HL-60 (cell line): ENCODE measurements at regions not wholly inside any gene's neighbourhood (a gene's known extent, or its start where the extent isn't known, plus 50 kb on each side); places are given as distances from the start of the nearest gene placed in this dataset.

Experiments used
- DNase-seq, 2 experiments: peaks; one replicate each; pipeline ENCODE4 v3.0.0-alpha.2; 2010 to 2020; ENCODE audit warnings: low read depth in 1 of 2, low spot score in 1 of 2
- H3K27ac ChIP-seq: fragments of 250-450 bp; sonication (Bioruptor Pico); replicated peaks from 2 replicates; pipeline ENCODE4 v1.5.1; 2020; ENCODE audit warnings: mild to moderate bottlenecking, moderate library complexity
- H3K27me3 ChIP-seq: fragments of 250-450 bp; sonication (Bioruptor Pico); 2 replicates; pipeline ENCODE4 v1.5.1; 2021; ENCODE audit warnings: mild to moderate bottlenecking, moderate library complexity; ENCODE audit not compliant: insufficient read depth, poor library complexity, severe bottlenecking
- H3K4me3 ChIP-seq: replicated peaks from 2 replicates; pipeline ENCODE4 v1.5.1; 2011; ENCODE audit warnings: mild to moderate bottlenecking, control low read depth, low read length; ENCODE audit not compliant: insufficient read depth
- GABPA ChIP-seq: IDR thresholded peaks from 2 replicates; pipeline ENCODE4 v1.6.1; 2012; ENCODE audit warnings: low read depth
- POLR2AphosphoS5 ChIP-seq: IDR thresholded peaks from 2 replicates; pipeline ENCODE4 v1.6.1; 2012; ENCODE audit warnings: low read depth
- SPI1 ChIP-seq: IDR thresholded peaks from 2 replicates; pipeline ENCODE4 v1.6.1; 2012; ENCODE audit warnings: low read depth, mild to moderate bottlenecking, borderline replicate concordance
- TF ChIP-seq, protein P1 (sequence below): IDR thresholded peaks from 2 replicates; pipeline ENCODE4 v1.6.1; 2012; ENCODE audit warnings: low read depth; ENCODE audit not compliant: insufficient replicate concordance
- TF ChIP-seq, protein P2 (sequence below): IDR thresholded peaks from one replicate; pipeline ENCODE4 v1.5.1; 2011; ENCODE audit warnings: low read length, control low read depth, inconsistent platforms; ENCODE audit not compliant: insufficient read depth

DNA sequence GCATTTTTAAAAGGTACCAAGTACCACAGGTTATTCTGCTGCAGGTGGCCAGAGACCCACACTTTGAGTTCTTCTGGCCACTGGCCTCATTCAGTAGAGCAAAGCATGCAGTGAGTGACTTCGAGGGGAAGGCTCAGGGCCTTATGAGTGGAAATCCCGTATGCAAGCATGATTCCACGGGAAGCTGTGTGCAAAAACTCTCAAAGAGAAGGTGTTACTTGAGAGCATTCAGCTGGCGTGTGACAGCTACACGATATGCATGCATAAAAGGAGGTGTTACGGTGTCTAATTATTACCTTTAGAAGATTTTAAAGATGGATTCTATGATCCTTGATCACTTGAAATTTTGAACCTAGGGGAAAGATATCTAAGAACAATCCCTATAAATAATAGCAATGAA is 160.3 kb downstream of the ENC1 start:
- Histone ChIP-seq H3K27me3 (no peaks in the 10 kb centered on the region), H3K27ac (no peak overlapping the region), H3K4me3 (no peak overlapping the region)
- no peak for TF ChIP-seq SPI1
- TF ChIP-seq, protein P1, sequence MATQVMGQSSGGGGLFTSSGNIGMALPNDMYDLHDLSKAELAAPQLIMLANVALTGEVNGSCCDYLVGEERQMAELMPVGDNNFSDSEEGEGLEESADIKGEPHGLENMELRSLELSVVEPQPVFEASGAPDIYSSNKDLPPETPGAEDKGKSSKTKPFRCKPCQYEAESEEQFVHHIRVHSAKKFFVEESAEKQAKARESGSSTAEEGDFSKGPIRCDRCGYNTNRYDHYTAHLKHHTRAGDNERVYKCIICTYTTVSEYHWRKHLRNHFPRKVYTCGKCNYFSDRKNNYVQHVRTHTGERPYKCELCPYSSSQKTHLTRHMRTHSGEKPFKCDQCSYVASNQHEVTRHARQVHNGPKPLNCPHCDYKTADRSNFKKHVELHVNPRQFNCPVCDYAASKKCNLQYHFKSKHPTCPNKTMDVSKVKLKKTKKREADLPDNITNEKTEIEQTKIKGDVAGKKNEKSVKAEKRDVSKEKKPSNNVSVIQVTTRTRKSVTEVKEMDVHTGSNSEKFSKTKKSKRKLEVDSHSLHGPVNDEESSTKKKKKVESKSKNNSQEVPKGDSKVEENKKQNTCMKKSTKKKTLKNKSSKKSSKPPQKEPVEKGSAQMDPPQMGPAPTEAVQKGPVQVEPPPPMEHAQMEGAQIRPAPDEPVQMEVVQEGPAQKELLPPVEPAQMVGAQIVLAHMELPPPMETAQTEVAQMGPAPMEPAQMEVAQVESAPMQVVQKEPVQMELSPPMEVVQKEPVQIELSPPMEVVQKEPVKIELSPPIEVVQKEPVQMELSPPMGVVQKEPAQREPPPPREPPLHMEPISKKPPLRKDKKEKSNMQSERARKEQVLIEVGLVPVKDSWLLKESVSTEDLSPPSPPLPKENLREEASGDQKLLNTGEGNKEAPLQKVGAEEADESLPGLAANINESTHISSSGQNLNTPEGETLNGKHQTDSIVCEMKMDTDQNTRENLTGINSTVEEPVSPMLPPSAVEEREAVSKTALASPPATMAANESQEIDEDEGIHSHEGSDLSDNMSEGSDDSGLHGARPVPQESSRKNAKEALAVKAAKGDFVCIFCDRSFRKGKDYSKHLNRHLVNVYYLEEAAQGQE, result no peak
- TF ChIP-seq, protein P2, sequence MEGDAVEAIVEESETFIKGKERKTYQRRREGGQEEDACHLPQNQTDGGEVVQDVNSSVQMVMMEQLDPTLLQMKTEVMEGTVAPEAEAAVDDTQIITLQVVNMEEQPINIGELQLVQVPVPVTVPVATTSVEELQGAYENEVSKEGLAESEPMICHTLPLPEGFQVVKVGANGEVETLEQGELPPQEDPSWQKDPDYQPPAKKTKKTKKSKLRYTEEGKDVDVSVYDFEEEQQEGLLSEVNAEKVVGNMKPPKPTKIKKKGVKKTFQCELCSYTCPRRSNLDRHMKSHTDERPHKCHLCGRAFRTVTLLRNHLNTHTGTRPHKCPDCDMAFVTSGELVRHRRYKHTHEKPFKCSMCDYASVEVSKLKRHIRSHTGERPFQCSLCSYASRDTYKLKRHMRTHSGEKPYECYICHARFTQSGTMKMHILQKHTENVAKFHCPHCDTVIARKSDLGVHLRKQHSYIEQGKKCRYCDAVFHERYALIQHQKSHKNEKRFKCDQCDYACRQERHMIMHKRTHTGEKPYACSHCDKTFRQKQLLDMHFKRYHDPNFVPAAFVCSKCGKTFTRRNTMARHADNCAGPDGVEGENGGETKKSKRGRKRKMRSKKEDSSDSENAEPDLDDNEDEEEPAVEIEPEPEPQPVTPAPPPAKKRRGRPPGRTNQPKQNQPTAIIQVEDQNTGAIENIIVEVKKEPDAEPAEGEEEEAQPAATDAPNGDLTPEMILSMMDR, result no peak
- no peak for DNase-seq

DNA sequence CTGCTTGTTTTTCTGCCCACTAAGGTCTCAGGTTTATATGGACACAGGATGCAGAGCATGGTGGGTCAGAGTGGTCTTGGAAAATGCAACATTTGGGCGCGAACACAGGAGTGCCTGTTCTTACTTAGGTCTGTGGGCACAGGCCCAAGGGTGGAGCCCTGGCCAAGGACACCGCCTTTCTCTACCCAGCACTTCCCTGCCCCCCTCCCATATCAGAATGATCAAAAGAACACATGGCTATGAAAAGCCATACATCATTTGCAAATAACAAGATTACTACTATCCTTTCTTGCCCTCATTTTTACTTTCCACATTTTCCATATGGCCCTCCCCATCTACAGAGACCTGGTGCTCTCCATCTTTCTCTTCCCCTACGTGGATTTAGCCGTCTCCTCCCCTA is 162.2 kb downstream of the ENC1 start:
- no peak for TF ChIP-seq SPI1
- TF ChIP-seq, protein P2, result no peak
- TF ChIP-seq POLR2AphosphoS5, result no peak
- no peak for TF ChIP-seq GABPA
- TF ChIP-seq, protein P1, result no peak
- Histone ChIP-seq H3K27ac (no peak overlapping the region), H3K27me3 (no peaks in the 10 kb centered on the region), H3K4me3 (no peak overlapping the region)
- no peak for DNase-seq

DNA sequence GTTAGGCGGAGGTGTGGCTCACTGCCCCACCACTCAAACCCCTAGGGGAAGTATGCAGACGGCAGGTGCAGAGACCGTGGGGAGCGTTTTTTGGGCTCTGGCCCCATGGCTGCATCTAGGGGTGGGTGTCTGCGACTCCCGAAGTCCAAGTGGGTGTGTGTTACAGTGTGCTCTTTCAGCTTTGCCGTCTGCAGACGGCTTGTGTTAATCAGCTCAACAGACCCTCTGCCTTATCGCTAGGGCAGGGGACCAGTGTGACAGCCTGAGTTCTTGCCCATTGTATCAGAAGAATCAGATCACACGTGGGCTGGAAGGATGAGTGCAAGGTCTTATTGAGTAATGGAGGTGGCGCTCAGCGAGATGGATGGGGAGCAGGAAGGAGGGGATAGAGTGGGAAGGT is 162.8 kb downstream of the ENC1 start:
- TF ChIP-seq, protein P2, result no peak
- TF ChIP-seq, protein P1, result no peak
- no peak for TF ChIP-seq GABPA
- TF ChIP-seq POLR2AphosphoS5, result no peak
- TF ChIP-seq SPI1, result no peak
- Histone ChIP-seq H3K4me3 (no peak overlapping the region), H3K27ac (no peak overlapping the region), H3K27me3 (no peaks in the 10 kb centered on the region)
- DNase-seq, result no peak
